ENCODE measurements at regions not wholly inside any gene's neighbourhood (a gene's known extent, or its start where the extent isn't known, plus 50 kb on each side); places are given as distances from the start of the nearest gene placed in this dataset.

GRCh38 chr16:13552062-13552959 lies 367.6 kb upstream of the ERCC4 start:
- Histone ChIP-seq H3K36me3 (ENCODE audit: control insufficient read depth, insufficient read depth, low read length) (no peaks in the 10 kb centered on the region), H3K27ac (ENCODE audit: low read depth, low read length, severe bottlenecking) (no peak overlapping the region), H3K9me3 (ENCODE audit: control insufficient read depth, low read length) (no peaks in the 10 kb centered on the region), H3K4me3 (ENCODE audit: extremely low read depth, insufficient read depth, low read length, poor library complexity, severe bottlenecking) (no peak overlapping the region), H3K4me1 (ENCODE audit: control insufficient read depth, insufficient read depth, low read length, poor library complexity, severe bottlenecking) (no peaks in the 10 kb centered on the region)
- WGBS, 2 experiments (ENCODE audit: insufficient coverage in 2 of 2): 73 to 74% methylated on average over 11 to 14 of the region's 15 CpGs

- Histone ChIP-seq H3K9me3 (ENCODE audit: control insufficient read depth, low read length) (no peaks in the 10 kb centered on the region), H3K27ac (ENCODE audit: low read depth, low read length, severe bottlenecking) (no peak overlapping the region), H3K4me1 (ENCODE audit: control insufficient read depth, insufficient read depth, low read length, poor library complexity, severe bottlenecking) (no peaks in the 10 kb centered on the region), H3K4me3 (ENCODE audit: extremely low read depth, insufficient read depth, low read length, poor library complexity, severe bottlenecking) (no peak overlapping the region), H3K36me3 (ENCODE audit: control insufficient read depth, insufficient read depth, low read length) (no peaks in the 10 kb centered on the region)
These were observed 367.0 kb upstream of the ERCC4 start for GRCh38 chr16:13552960-13553257.

GRCh38 chr16:13553453-13553985 lies 366.4 kb upstream of the ERCC4 start:
- Histone ChIP-seq H3K36me3 (ENCODE audit: control insufficient read depth, insufficient read depth, low read length) (no peaks in the 10 kb centered on the region), H3K4me3 (ENCODE audit: extremely low read depth, insufficient read depth, low read length, poor library complexity, severe bottlenecking) (no peak overlapping the region), H3K9me3 (ENCODE audit: control insufficient read depth, low read length) (no peaks in the 10 kb centered on the region), H3K4me1 (ENCODE audit: control insufficient read depth, insufficient read depth, low read length, poor library complexity, severe bottlenecking) (no peaks in the 10 kb centered on the region), H3K27ac (ENCODE audit: low read depth, low read length, severe bottlenecking) (no peak overlapping the region)
- 81 to 88% methylated on average over 4 to 5 of the region's 6 CpGs for WGBS, 2 experiments (ENCODE audit: insufficient coverage in 2 of 2)

- H3K9me3 ChIP-seq (ENCODE audit: control insufficient read depth, low read length): no peaks in the 10 kb centered on the region
- no peak overlapping the region for H3K27ac ChIP-seq (ENCODE audit: low read depth, low read length, severe bottlenecking)
- no peak overlapping the region for H3K4me3 ChIP-seq (ENCODE audit: extremely low read depth, insufficient read depth, low read length, poor library complexity, severe bottlenecking)
- no peaks in the 10 kb centered on the region for H3K36me3 ChIP-seq (ENCODE audit: control insufficient read depth, insufficient read depth, low read length)
- no peaks in the 10 kb centered on the region for H3K4me1 ChIP-seq (ENCODE audit: control insufficient read depth, insufficient read depth, low read length, poor library complexity, severe bottlenecking)
These were observed 365.9 kb upstream of the ERCC4 start for GRCh38 chr16:13554005-13554404.

- whole genome bisulfite sequencing, 2 experiments (ENCODE audit: insufficient coverage in 2 of 2): 85 to 97% methylated on average over 3 to 4 of the region's 5 CpGs
- no peaks in the 10 kb centered on the region for H3K4me1 ChIP-seq (ENCODE audit: control insufficient read depth, insufficient read depth, low read length, poor library complexity, severe bottlenecking)
- no peaks in the 10 kb centered on the region for H3K9me3 ChIP-seq (ENCODE audit: control insufficient read depth, low read length)
- no peak overlapping the region for H3K4me3 ChIP-seq (ENCODE audit: extremely low read depth, insufficient read depth, low read length, poor library complexity, severe bottlenecking)
- no peaks in the 10 kb centered on the region for H3K36me3 ChIP-seq (ENCODE audit: control insufficient read depth, insufficient read depth, low read length)
- no peak overlapping the region for H3K27ac ChIP-seq (ENCODE audit: low read depth, low read length, severe bottlenecking)
These were observed 365.3 kb upstream of the ERCC4 start for GRCh38 chr16:13554643-13555042.

GRCh38 chr16:13557418-13557817 lies 362.5 kb upstream of the ERCC4 start:
- no peaks in the 10 kb centered on the region for H3K4me1 ChIP-seq (ENCODE audit: control insufficient read depth, insufficient read depth, low read length, poor library complexity, severe bottlenecking)
- no peaks in the 10 kb centered on the region for H3K9me3 ChIP-seq (ENCODE audit: control insufficient read depth, low read length)
- H3K36me3 ChIP-seq (ENCODE audit: control insufficient read depth, insufficient read depth, low read length): no peaks in the 10 kb centered on the region
- H3K4me3 ChIP-seq (ENCODE audit: extremely low read depth, insufficient read depth, low read length, poor library complexity, severe bottlenecking): no peak overlapping the region
- WGBS, 2 experiments (ENCODE audit: insufficient coverage in 2 of 2): 91 to 92% methylated on average over 7 to 8 of the region's 8 CpGs
- no peak overlapping the region for H3K27ac ChIP-seq (ENCODE audit: low read depth, low read length, severe bottlenecking)

- no peaks in the 10 kb centered on the region for H3K9me3 ChIP-seq (ENCODE audit: control insufficient read depth, low read length)
- H3K27ac ChIP-seq (ENCODE audit: low read depth, low read length, severe bottlenecking): no peak overlapping the region
- no peaks in the 10 kb centered on the region for H3K36me3 ChIP-seq (ENCODE audit: control insufficient read depth, insufficient read depth, low read length)
- H3K4me3 ChIP-seq (ENCODE audit: extremely low read depth, insufficient read depth, low read length, poor library complexity, severe bottlenecking): no peak overlapping the region
- WGBS, 2 experiments (ENCODE audit: insufficient coverage in 2 of 2): 86% methylated on average over 1 of the region's 4 CpGs; no CpG with 5 or more reads in 1 of the 2 experiments
- no peaks in the 10 kb centered on the region for H3K4me1 ChIP-seq (ENCODE audit: control insufficient read depth, insufficient read depth, low read length, poor library complexity, severe bottlenecking)
These were observed 361.2 kb upstream of the ERCC4 start for GRCh38 chr16:13558752-13559151.

GRCh38 chr16:13559624-13560023 lies 360.3 kb upstream of the ERCC4 start:
- no peak overlapping the region for H3K4me3 ChIP-seq (ENCODE audit: extremely low read depth, insufficient read depth, low read length, poor library complexity, severe bottlenecking)
- 83% methylated on average over 1 of the region's 1 CpG; no CpG with 5 or more reads in 1 of the 2 experiments for WGBS, 2 experiments (ENCODE audit: insufficient coverage in 2 of 2)
- H3K27ac ChIP-seq (ENCODE audit: low read depth, low read length, severe bottlenecking): no peak overlapping the region
- H3K9me3 ChIP-seq (ENCODE audit: control insufficient read depth, low read length): no peaks in the 10 kb centered on the region
- H3K4me1 ChIP-seq (ENCODE audit: control insufficient read depth, insufficient read depth, low read length, poor library complexity, severe bottlenecking): no peaks in the 10 kb centered on the region
- H3K36me3 ChIP-seq (ENCODE audit: control insufficient read depth, insufficient read depth, low read length): no peaks in the 10 kb centered on the region

GRCh38 chr16:13560151-13560550 lies 359.8 kb upstream of the ERCC4 start:
- no peak overlapping the region for H3K27ac ChIP-seq (ENCODE audit: low read depth, low read length, severe bottlenecking)
- WGBS, 2 experiments (ENCODE audit: insufficient coverage in 2 of 2): 67 to 98% methylated on average over 1 to 5 of the region's 5 CpGs
- no peaks in the 10 kb centered on the region for H3K4me1 ChIP-seq (ENCODE audit: control insufficient read depth, insufficient read depth, low read length, poor library complexity, severe bottlenecking)
- H3K9me3 ChIP-seq (ENCODE audit: control insufficient read depth, low read length): no peaks in the 10 kb centered on the region
- no peak overlapping the region for H3K4me3 ChIP-seq (ENCODE audit: extremely low read depth, insufficient read depth, low read length, poor library complexity, severe bottlenecking)
- H3K36me3 ChIP-seq (ENCODE audit: control insufficient read depth, insufficient read depth, low read length): no peaks in the 10 kb centered on the region

- 87 to 89% methylated on average over 8 of the region's 10 CpGs for WGBS, 2 experiments (ENCODE audit: insufficient coverage in 2 of 2)
- Histone ChIP-seq H3K9me3 (ENCODE audit: control insufficient read depth, low read length) (no peaks in the 10 kb centered on the region), H3K27ac (ENCODE audit: low read depth, low read length, severe bottlenecking) (no peak overlapping the region), H3K4me3 (ENCODE audit: extremely low read depth, insufficient read depth, low read length, poor library complexity, severe bottlenecking) (no peak overlapping the region), H3K36me3 (ENCODE audit: control insufficient read depth, insufficient read depth, low read length) (no peaks in the 10 kb centered on the region), H3K4me1 (ENCODE audit: control insufficient read depth, insufficient read depth, low read length, poor library complexity, severe bottlenecking) (no peaks in the 10 kb centered on the region)
These were observed 358.5 kb upstream of the ERCC4 start for GRCh38 chr16:13561291-13562070.

GRCh38 chr16:13568803-13569202 lies 351.2 kb upstream of the ERCC4 start:
- Histone ChIP-seq H3K4me1 (ENCODE audit: control insufficient read depth, insufficient read depth, low read length, poor library complexity, severe bottlenecking) (no peaks in the 10 kb centered on the region), H3K27ac (ENCODE audit: low read depth, low read length, severe bottlenecking) (no peak overlapping the region), H3K36me3 (ENCODE audit: control insufficient read depth, insufficient read depth, low read length) (no peaks in the 10 kb centered on the region), H3K9me3 (ENCODE audit: control insufficient read depth, low read length) (no peaks in the 10 kb centered on the region), H3K4me3 (ENCODE audit: extremely low read depth, insufficient read depth, low read length, poor library complexity, severe bottlenecking) (no peak overlapping the region)
- WGBS, 2 experiments (ENCODE audit: insufficient coverage in 2 of 2): 94 to 97% methylated on average over 2 to 5 of the region's 5 CpGs
